Stimulated activated naive B cell treated with anti-CD40 and anti-IgM and Interleukin-4, amounts not matched to agents 10 μg/mL and 1 μg/mL and 100 μg/mL, for 72 hours (primary cell): ENCODE measurements at regions not wholly inside any gene's neighbourhood (a gene's known extent, or its start where the extent isn't known, plus 50 kb on each side); places are given as distances from the start of the nearest gene placed in this dataset.
"Not testable (repeated sequence)": the region's sequence is repeated elsewhere in the genome, so short reads cannot be mapped to it uniquely, and the experiment has no call there.

Source experiments
- ATAC-seq, 2 donors: fragments of 150-1000 bp; cut with Tn5 transposase; replicated peaks; 2 replicates each; pipeline ENCODE4 v1.10.0; 2021; ENCODE audit warnings: moderate library complexity in 1 of 2
- DNase-seq: peaks from one replicate; pipeline ENCODE4 v3.0.0; 2021
- H3K27ac Mint-ChIP-seq: one replicate; pipeline ENCODE4 v1.8.0; 2022; ENCODE audit warnings: mild to moderate bottlenecking, mixed read lengths
- H3K27me3 Mint-ChIP-seq, 2 donors: one replicate each; pipeline ENCODE4 v1.8.0; 2022; ENCODE audit warnings: mixed read lengths in 2 of 2
- H3K36me3 Mint-ChIP-seq, 2 donors: one replicate each; pipeline ENCODE4 v1.8.0; 2022; ENCODE audit warnings: mixed read lengths in 2 of 2, mild to moderate bottlenecking in 1 of 2
- H3K4me1 Mint-ChIP-seq, 2 donors: one replicate each; pipeline ENCODE4 v1.8.0; 2022; ENCODE audit warnings: mixed read lengths in 2 of 2, mild to moderate bottlenecking in 1 of 2
- H3K4me3 Mint-ChIP-seq, 2 donors: one replicate each; pipeline ENCODE4 v1.8.0; 2022; ENCODE audit warnings: mild to moderate bottlenecking in 2 of 2, mixed read lengths in 2 of 2, moderate library complexity in 1 of 2
- H3K9me3 Mint-ChIP-seq, 2 donors: one replicate each; pipeline ENCODE4 v1.8.0; 2022; ENCODE audit warnings: mixed read lengths in 2 of 2, mild to moderate bottlenecking in 1 of 2

- no peak for DNase-seq
- Mint-ChIP-seq H3K4me3 (no peak overlapping the region), H3K27me3 (no peaks in the 10 kb centered on the region), H3K36me3 (no peaks in the 10 kb centered on the region), H3K4me1 (no peaks in the 10 kb centered on the region), H3K27ac (no peak overlapping the region), H3K9me3 (no peaks in the 10 kb centered on the region)
- no peak for ATAC-seq
Measured at GRCh38 chr10:83545901-83546391, 593.4 kb upstream of the GHITM start.

GRCh38 chr10:83551190-83551589, 588.1 kb upstream of the GHITM start:
- H3K4me1 Mint-ChIP-seq = not testable (repeated sequence)

GRCh38 chr10:83553366-83553765, 585.9 kb upstream of the GHITM start:
- ATAC-seq = no peak
- Mint-ChIP-seq H3K4me1 (no peaks in the 10 kb centered on the region), H3K27me3 (no peaks in the 10 kb centered on the region), H3K36me3 (no peaks in the 10 kb centered on the region), H3K4me3 (no peak overlapping the region), H3K27ac (no peak overlapping the region), H3K9me3 (peaks cover 6 to 10% of the 10 kb centered on the region in 2 donors)
- no peak for DNase-seq

More at GRCh38 chr10:83551190-83551589, 588.1 kb upstream of the GHITM start:
- H3K27ac Mint-ChIP-seq, H3K27me3 Mint-ChIP-seq, ATAC-seq, H3K36me3 Mint-ChIP-seq, DNase-seq, H3K4me3 Mint-ChIP-seq: not testable (repeated sequence)
- H3K9me3 Mint-ChIP-seq = peaks cover 6 to 10% of the 10 kb centered on the region in 2 donors

GRCh38 chr10:83555264-83555663, 584.0 kb upstream of the GHITM start:
- H3K27me3 Mint-ChIP-seq = no peaks in the 10 kb centered on the region
- H3K4me3 Mint-ChIP-seq = no peak overlapping the region
- no peak for DNase-seq
- ATAC-seq = no peak
- H3K9me3 Mint-ChIP-seq = peaks cover 6 to 10% of the 10 kb centered on the region in 2 donors
- H3K36me3 Mint-ChIP-seq = no peaks in the 10 kb centered on the region
- no peaks in the 10 kb centered on the region for H3K4me1 Mint-ChIP-seq
- no peak overlapping the region for H3K27ac Mint-ChIP-seq

GRCh38 chr10:83562381-83562780, 576.9 kb upstream of the GHITM start:
- Mint-ChIP-seq H3K27me3 (no peaks in the 10 kb centered on the region), H3K27ac (no peak overlapping the region), H3K4me3 (no peak overlapping the region), H3K4me1 (no peaks in the 10 kb centered on the region), H3K9me3 (peaks cover 8% of the 10 kb centered on the region in 2 donors), H3K36me3 (no peaks in the 10 kb centered on the region)
- DNase-seq (no peak), ATAC-seq (no peak)

- no peaks in the 10 kb centered on the region for H3K27me3 Mint-ChIP-seq
- ATAC-seq (no peak), DNase-seq (no peak)
- H3K4me3 Mint-ChIP-seq = no peak overlapping the region
- H3K9me3 Mint-ChIP-seq = peaks cover 8 to 10% of the 10 kb centered on the region in 2 donors
- no peaks in the 10 kb centered on the region for H3K36me3 Mint-ChIP-seq
- no peak overlapping the region for H3K27ac Mint-ChIP-seq
- H3K4me1 Mint-ChIP-seq = no peaks in the 10 kb centered on the region
Measured at GRCh38 chr10:83564889-83565588, 574.3 kb upstream of the GHITM start.

- Mint-ChIP-seq H3K27me3 (no peaks in the 10 kb centered on the region), H3K9me3 (peaks cover 0 to 4% of the 10 kb centered on the region in 2 donors), H3K4me3 (no peak overlapping the region), H3K4me1 (no peaks in the 10 kb centered on the region), H3K36me3 (no peaks in the 10 kb centered on the region), H3K27ac (no peak overlapping the region)
- ATAC-seq (no peak), DNase-seq (no peak)
Measured at GRCh38 chr10:83572036-83572435, 567.3 kb upstream of the GHITM start.

GRCh38 chr10:83574770-83575169, 564.5 kb upstream of the GHITM start:
- no peak overlapping the region for H3K4me3 Mint-ChIP-seq
- no peak overlapping the region for H3K27ac Mint-ChIP-seq
- H3K27me3 Mint-ChIP-seq = no peaks in the 10 kb centered on the region
- ATAC-seq (no peak), DNase-seq (no peak)
- H3K36me3 Mint-ChIP-seq = no peaks in the 10 kb centered on the region
- peaks cover 6 to 12% of the 10 kb centered on the region in 2 donors for H3K9me3 Mint-ChIP-seq
- H3K4me1 Mint-ChIP-seq = no peaks in the 10 kb centered on the region

GRCh38 chr10:83577421-83577820, 561.9 kb upstream of the GHITM start:
- no peak for DNase-seq
- Mint-ChIP-seq H3K27me3 (no peaks in the 10 kb centered on the region), H3K9me3 (peaks cover 6 to 12% of the 10 kb centered on the region in 2 donors), H3K36me3 (no peaks in the 10 kb centered on the region), H3K4me1 (no peaks in the 10 kb centered on the region), H3K27ac (no peak overlapping the region), H3K4me3 (no peak overlapping the region)
- ATAC-seq = no peak

GRCh38 chr10:83580373-83581012, 558.8 kb upstream of the GHITM start:
- no peaks in the 10 kb centered on the region for H3K36me3 Mint-ChIP-seq
- peaks cover 6 to 11% of the 10 kb centered on the region in 2 donors for H3K9me3 Mint-ChIP-seq
- peak in 1 of 2 donors; percentile 7 for ATAC-seq
- no peaks in the 10 kb centered on the region for H3K27me3 Mint-ChIP-seq
- H3K27ac Mint-ChIP-seq = no peak overlapping the region
- no peak for DNase-seq
- no peaks in the 10 kb centered on the region for H3K4me1 Mint-ChIP-seq
- H3K4me3 Mint-ChIP-seq = no peak overlapping the region

- H3K27ac Mint-ChIP-seq = no peak overlapping the region
Measured at GRCh38 chr10:83582407-83583095, 556.8 kb upstream of the GHITM start.

GRCh38 chr10:83585686-83586085, 553.6 kb upstream of the GHITM start:
- H3K27ac Mint-ChIP-seq = no peak overlapping the region
- H3K27me3 Mint-ChIP-seq = no peaks in the 10 kb centered on the region
- H3K4me1 Mint-ChIP-seq = no peaks in the 10 kb centered on the region
- no peak for ATAC-seq
- H3K9me3 Mint-ChIP-seq = no peaks in the 10 kb centered on the region
- DNase-seq = no peak
- no peak overlapping the region for H3K4me3 Mint-ChIP-seq
- H3K36me3 Mint-ChIP-seq = no peaks in the 10 kb centered on the region

More at GRCh38 chr10:83582407-83583095, 556.8 kb upstream of the GHITM start:
- Mint-ChIP-seq H3K4me3 (no peak overlapping the region), H3K9me3 (peaks cover 1 to 8% of the 10 kb centered on the region in 2 donors), H3K4me1 (no peaks in the 10 kb centered on the region), H3K36me3 (no peaks in the 10 kb centered on the region), H3K27me3 (no peaks in the 10 kb centered on the region)
- DNase-seq (no peak), ATAC-seq (no peak)

GRCh38 chr10:83592337-83592935, 546.9 kb upstream of the GHITM start:
- no peaks in the 10 kb centered on the region for H3K36me3 Mint-ChIP-seq
- peaks cover 6 to 15% of the 10 kb centered on the region in 2 donors for H3K9me3 Mint-ChIP-seq
- ATAC-seq (no peak), DNase-seq (no peak)
- H3K4me1 Mint-ChIP-seq = no peaks in the 10 kb centered on the region
- no peak overlapping the region for H3K27ac Mint-ChIP-seq
- H3K4me3 Mint-ChIP-seq = no peak overlapping the region
- no peaks in the 10 kb centered on the region for H3K27me3 Mint-ChIP-seq

- Mint-ChIP-seq H3K27ac (no peak overlapping the region), H3K4me3 (no peak overlapping the region), H3K27me3 (no peaks in the 10 kb centered on the region), H3K36me3 (no peaks in the 10 kb centered on the region), H3K9me3 (peaks cover 3 to 12% of the 10 kb centered on the region in 2 donors), H3K4me1 (no peaks in the 10 kb centered on the region)
- ATAC-seq = peak in 1 of 2 donors; percentile 22
- DNase-seq = no peak
Measured at GRCh38 chr10:83603708-83604107, 535.6 kb upstream of the GHITM start.
